H9 (cell line): ENCODE measurements at regions not wholly inside any gene's neighbourhood (a gene's known extent, or its start where the extent isn't known, plus 50 kb on each side); places are given as distances from the start of the nearest gene placed in this dataset.
"Not testable (repeated sequence)": the region's sequence is repeated elsewhere in the genome, so short reads cannot be mapped to it uniquely, and the experiment has no call there.

Source experiments
- DNase-seq: peaks from one replicate; pipeline ENCODE4 v3.0.0-alpha.2; 2017
- H2AFZ ChIP-seq: one replicate; pipeline ENCODE4 v1.6.1; 2013; ENCODE audit warnings: mild to moderate bottlenecking, low read length, control low read depth, moderate library complexity
- H2AK5ac ChIP-seq: 2 replicates; pipeline ENCODE4 v1.6.1; 2013; ENCODE audit warnings: low read length, control low read depth, mixed read lengths; ENCODE audit not compliant: insufficient read length
- H2BK120ac ChIP-seq: one replicate; pipeline ENCODE4 v1.6.1; 2013; ENCODE audit warnings: low read depth, mild to moderate bottlenecking, low read length, control low read depth, inconsistent platforms; ENCODE audit not compliant: poor library complexity, severe bottlenecking
- H2BK12ac ChIP-seq: 2 replicates; pipeline ENCODE4 v1.6.1; 2013; ENCODE audit warnings: low read length, control low read depth, mixed read lengths, low read depth; ENCODE audit not compliant: insufficient read length
- H2BK15ac ChIP-seq: 2 replicates; pipeline ENCODE4 v1.6.1; 2013; ENCODE audit warnings: low read depth, low read length, control low read depth
- H2BK20ac ChIP-seq: one replicate; pipeline ENCODE4 v1.6.1; 2013; ENCODE audit warnings: low read depth, mild to moderate bottlenecking, low read length, control low read depth, inconsistent platforms; ENCODE audit not compliant: poor library complexity, severe bottlenecking
- H2BK5ac ChIP-seq: 2 replicates; pipeline ENCODE4 v1.6.1; 2013; ENCODE audit warnings: low read length, control low read depth, mixed read lengths; ENCODE audit not compliant: insufficient read length
- H3K14ac ChIP-seq: 2 replicates; pipeline ENCODE4 v1.6.1; 2013; ENCODE audit warnings: low read length, control low read depth; ENCODE audit not compliant: insufficient read depth
- H3K18ac ChIP-seq: 2 replicates; pipeline ENCODE4 v1.6.1; 2013; ENCODE audit warnings: low read depth, mild to moderate bottlenecking, mixed read lengths, low read length, control low read depth; ENCODE audit not compliant: insufficient read length
- H3K23ac ChIP-seq: 2 replicates; pipeline ENCODE4 v1.6.1; 2013; ENCODE audit warnings: low read length, control low read depth, mixed read lengths, low read depth; ENCODE audit not compliant: insufficient read length
- H3K23me2 ChIP-seq: 2 replicates; pipeline ENCODE4 v1.6.1; 2013; ENCODE audit warnings: low read depth, mild to moderate bottlenecking, mixed read lengths, low read length, control low read depth; ENCODE audit not compliant: insufficient read length, poor library complexity, severe bottlenecking
- H3K27ac ChIP-seq: 2 replicates; pipeline ENCODE4 v1.5.1; 2013; ENCODE audit warnings: low read length, control low read depth, mixed read lengths, low read depth; ENCODE audit not compliant: insufficient read length
- H3K27me3 ChIP-seq: 2 replicates; pipeline ENCODE4 v1.6.1; 2013; ENCODE audit warnings: low read length, control low read depth, inconsistent platforms; ENCODE audit not compliant: insufficient read depth
- H3K4ac ChIP-seq: 2 replicates; pipeline ENCODE4 v1.6.1; 2013; ENCODE audit warnings: low read depth, mild to moderate bottlenecking, control low read depth, inconsistent platforms, low read length, moderate library complexity
- H3K4me1 ChIP-seq: 2 replicates; pipeline ENCODE4 v1.6.1; 2013; ENCODE audit warnings: low read length, control low read depth, inconsistent platforms; ENCODE audit not compliant: insufficient read depth
- H3K4me2 ChIP-seq: 2 replicates; pipeline ENCODE4 v1.6.1; 2013; ENCODE audit warnings: low read length, control low read depth, mixed read lengths; ENCODE audit not compliant: insufficient read length, insufficient read depth
- H3K56ac ChIP-seq: 2 replicates; pipeline ENCODE4 v1.6.1; 2013; ENCODE audit warnings: low read depth, mild to moderate bottlenecking, mixed read lengths, low read length, control low read depth; ENCODE audit not compliant: insufficient read length
- H3K79me1 ChIP-seq: 2 replicates; pipeline ENCODE4 v1.6.1; 2013; ENCODE audit warnings: low read depth, mild to moderate bottlenecking, moderate library complexity, low read length, control low read depth, inconsistent platforms; ENCODE audit not compliant: insufficient read depth, poor library complexity, severe bottlenecking
- H3K79me2 ChIP-seq: 2 replicates; pipeline ENCODE4 v1.6.1; 2013; ENCODE audit warnings: low read length, control low read depth, inconsistent platforms; ENCODE audit not compliant: insufficient read depth
- H3K9ac ChIP-seq: 2 replicates; pipeline ENCODE4 v1.6.1; 2013; ENCODE audit warnings: low read length, control low read depth, mixed read lengths; ENCODE audit not compliant: insufficient read length; ENCODE audit errors: extremely low read depth
- H3K9me3 ChIP-seq: one replicate; pipeline ENCODE4 v1.6.1; 2013; ENCODE audit warnings: low read depth, low read length, inconsistent platforms; ENCODE audit not compliant: control insufficient read depth
- H3T11ph ChIP-seq: one replicate; pipeline ENCODE4 v1.6.1; 2013; ENCODE audit warnings: mild to moderate bottlenecking, low read length, control low read depth, inconsistent platforms
- H4K20me1 ChIP-seq: one replicate; pipeline ENCODE4 v1.6.1; 2013; ENCODE audit not compliant: control insufficient read depth, insufficient read length, insufficient read depth
- H4K5ac ChIP-seq: 2 replicates; pipeline ENCODE4 v1.6.1; 2013; ENCODE audit warnings: low read depth, mild to moderate bottlenecking, mixed read lengths, low read length, control low read depth; ENCODE audit not compliant: insufficient read length
- H4K8ac ChIP-seq: replicated peaks from 2 replicates; pipeline ENCODE4 v1.6.1; 2013; ENCODE audit warnings: low read length, control low read depth, mixed read lengths, low read depth; ENCODE audit not compliant: insufficient read length
- H4K91ac ChIP-seq: 2 replicates; pipeline ENCODE4 v1.6.1; 2013; ENCODE audit warnings: low read depth, mild to moderate bottlenecking, moderate library complexity, mixed read lengths, low read length, control low read depth; ENCODE audit not compliant: insufficient read length
- H3K27ac Mint-ChIP-seq, 3 experiments: 2 replicates in 2 of 3; 3 replicates in 1 of 3; pipeline ENCODE4 v1.8.0; 2020 to 2021; ENCODE audit warnings: mixed read lengths in 3 of 3, mild to moderate bottlenecking in 1 of 3, moderate library complexity in 1 of 3
- H3K27me3 Mint-ChIP-seq: 2 replicates; pipeline ENCODE4 v1.8.0; 2021; ENCODE audit warnings: low read depth, mild to moderate bottlenecking, moderate library complexity, mixed read lengths
- H3K36me3 Mint-ChIP-seq, 3 experiments: 2 replicates in 2 of 3; 3 replicates in 1 of 3; pipeline ENCODE4 v1.8.0; 2020 to 2021; ENCODE audit warnings: low read depth in 3 of 3, mixed read lengths in 3 of 3; ENCODE audit not compliant: insufficient read depth in 1 of 3
- H3K4me1 Mint-ChIP-seq, 2 experiments: 2 replicates each; pipeline ENCODE4 v1.8.0; 2020; ENCODE audit warnings: mixed read lengths in 2 of 2
- H3K4me3 Mint-ChIP-seq, 2 experiments: 2 replicates in 1 of 2; 3 replicates in 1 of 2; pipeline ENCODE4 v1.8.0; 2020 to 2021; ENCODE audit warnings: mild to moderate bottlenecking in 2 of 2, mixed read lengths in 2 of 2, moderate library complexity in 1 of 2
- H3K9me3 Mint-ChIP-seq, 2 experiments: 2 replicates in 1 of 2; 3 replicates in 1 of 2; pipeline ENCODE4 v1.8.0; 2020; ENCODE audit warnings: mild to moderate bottlenecking in 2 of 2, mixed read lengths in 2 of 2, moderate library complexity in 1 of 2
- CTCF ChIP-seq: fragments of 200-600 bp; sonication (generic); conservative IDR thresholded peaks from 3 replicates; pipeline ENCODE4 v1.8.0; 2021; ENCODE audit warnings: antibody characterized with exemption, mild to moderate bottlenecking
- WGBS: extraction: QIAGEN DNeasy Blood & Tissue Kit; methylation state at CpG from one replicate; pipeline ENCODE4 v1.1.7; 2013; ENCODE audit warnings: missing lambda C conversion rate, low lambda C conversion rate, mixed read lengths; ENCODE audit not compliant: insufficient read length; ENCODE audit errors: extremely low coverage; 5-methylcytosine and 5-hydroxymethylcytosine counted together

GRCh38 chr11:103611526-103612260, 424.7 kb upstream of the DDI1 start:
- H3K27ac ChIP-seq, H3K9me3 Mint-ChIP-seq, H3K4me1 Mint-ChIP-seq, H2AFZ ChIP-seq, H3K18ac ChIP-seq, H3K27ac Mint-ChIP-seq, H3K23ac ChIP-seq, H3K4me2 ChIP-seq, H4K8ac ChIP-seq, H3K27me3 Mint-ChIP-seq, H2BK12ac ChIP-seq, H3K9me3 ChIP-seq, H2AK5ac ChIP-seq, H4K20me1 ChIP-seq, H3K36me3 Mint-ChIP-seq, H3K9ac ChIP-seq, H2BK120ac ChIP-seq, H3K4me3 Mint-ChIP-seq, H3K4me1 ChIP-seq, H2BK15ac ChIP-seq, H4K91ac ChIP-seq, H3K4ac ChIP-seq, H3T11ph ChIP-seq, H4K5ac ChIP-seq, H3K23me2 ChIP-seq, DNase-seq, H3K27me3 ChIP-seq, H3K56ac ChIP-seq, H3K14ac ChIP-seq, H3K79me2 ChIP-seq, H2BK20ac ChIP-seq, H3K79me1 ChIP-seq, H2BK5ac ChIP-seq: not testable (repeated sequence)
- peak; percentile 52 for TF ChIP-seq CTCF
- WGBS, result no CpG with 5 or more reads among the region's 7 CpGs

DNA sequence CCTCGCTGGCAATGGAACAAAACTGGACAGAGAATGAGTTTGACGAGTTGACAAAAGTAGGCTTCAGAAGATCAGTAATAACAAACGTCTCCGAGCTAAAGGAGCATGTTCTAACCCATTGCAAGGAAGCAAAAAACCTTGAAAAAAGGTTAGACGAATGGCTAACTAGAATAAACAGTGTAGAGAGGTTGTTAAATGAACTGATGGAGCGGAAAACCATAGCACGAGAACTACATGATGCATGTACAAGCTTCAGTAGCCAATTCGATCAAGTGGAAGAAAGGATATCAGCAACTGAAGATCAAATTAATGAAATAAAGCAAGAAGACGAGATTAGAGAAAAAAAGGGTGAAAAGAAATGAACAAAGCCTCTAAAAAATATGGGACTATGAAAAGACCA, 424.0 kb upstream of the DDI1 start:
- not testable (repeated sequence) for H3K9me3 Mint-ChIP-seq, H3K27ac ChIP-seq, H3K36me3 Mint-ChIP-seq, H3K23ac ChIP-seq, H2BK5ac ChIP-seq, H4K20me1 ChIP-seq, H4K5ac ChIP-seq, H3K27me3 ChIP-seq, H3K4me1 ChIP-seq, H3K79me1 ChIP-seq, H2BK20ac ChIP-seq, H3K4me2 ChIP-seq, H3K79me2 ChIP-seq, H3K23me2 ChIP-seq, H3K9ac ChIP-seq, H3K4ac ChIP-seq, H2AFZ ChIP-seq, H3K9me3 ChIP-seq, H3K27ac Mint-ChIP-seq, H3K56ac ChIP-seq, H2BK120ac ChIP-seq, H3K4me3 Mint-ChIP-seq, H2BK15ac ChIP-seq, H2BK12ac ChIP-seq, H3K27me3 Mint-ChIP-seq, H3K4me1 Mint-ChIP-seq, H2AK5ac ChIP-seq, H3K18ac ChIP-seq, H3K14ac ChIP-seq, H3T11ph ChIP-seq, H4K91ac ChIP-seq, H4K8ac ChIP-seq, DNase-seq
- WGBS, result no CpG with 5 or more reads among the region's 9 CpGs
